Heart right ventricle (tissue), 16 donors: ENCODE measurements at regions not wholly inside any gene's neighbourhood (a gene's known extent, or its start where the extent isn't known, plus 50 kb on each side); places are given as distances from the start of the nearest gene placed in this dataset.

Source experiments
- ATAC-seq, 8 donors: fragments of 200-7000 bp; cut with Tn5 transposase; one replicate each; pipeline ENCODE4 v1.9.1; 2020; ENCODE audit warnings: mild to moderate bottlenecking in 8 of 8, moderate library complexity in 8 of 8, moderate number of reproducible peaks in 1 of 8
- DNase-seq, 2 donors: peaks; one replicate each; pipeline ENCODE4 v3.0.0-alpha.2; 2020
- H3K27ac ChIP-seq, 10 donors: fragments of 200-600 bp; sonication (generic) in 2 of 10; one replicate each; pipeline versions ENCODE4 v1.5.0 to v1.8.0; 2020 to 2022; ENCODE audit warnings: mild to moderate bottlenecking in 3 of 10
- H3K27me3 ChIP-seq, 7 donors: fragments of 200-600 bp; one replicate each; pipeline ENCODE4 v1.8.0; 2021 to 2022; ENCODE audit warnings: mild to moderate bottlenecking in 2 of 7
- H3K36me3 ChIP-seq, 9 donors: fragments of 200-600 bp; sonication (generic) in 1 of 9; one replicate each; pipeline versions ENCODE4 v1.5.0 to v1.8.0; 2020 to 2022; ENCODE audit warnings: mild to moderate bottlenecking in 2 of 9
- H3K4me1 ChIP-seq, 9 donors: fragments of 200-600 bp; sonication (generic) in 1 of 9; one replicate each; pipeline versions ENCODE4 v1.5.0 to v1.8.0; 2020 to 2022; ENCODE audit warnings: mild to moderate bottlenecking in 4 of 9
- H3K4me3 ChIP-seq, 10 donors: fragments of 200-600 bp; sonication (generic) in 2 of 10; one replicate each; pipeline versions ENCODE4 v1.5.0 to v1.8.0; 2020 to 2022; ENCODE audit warnings: mild to moderate bottlenecking in 7 of 10, moderate library complexity in 2 of 10
- H3K9me3 ChIP-seq, 11 donors: fragments of 200-600 bp in 10 of 11; sonication (generic) in 2 of 11; one replicate each; pipeline versions ENCODE4 v1.5.0 to v1.8.0; 2013 to 2022; ENCODE audit warnings: mild to moderate bottlenecking in 2 of 11, control low read depth in 1 of 11, moderate library complexity in 1 of 11
- WGBS, 2 donors: extraction: QIAGEN DNeasy Blood & Tissue Kit; methylation state at CpG; one replicate each; pipeline ENCODE4 v1.1.7; 2013; ENCODE audit warnings: inconsistent platforms in 1 of 2; 5-methylcytosine and 5-hydroxymethylcytosine counted together
- intact Hi-C, 10 donors: fragments of 100-400 bp; cut with DNase I; formaldehyde crosslinking; loops; one replicate each; pipeline versions ENCODE4 v1.11.1 to v1.14.2; 2022
- TF ChIP-seq, protein P1 (sequence below), 9 donors: fragments of 200-600 bp; sonication (generic) in 2 of 9; IDR thresholded peaks; one replicate each; pipeline versions ENCODE4 v1.5.0 to v1.8.0; 2021 to 2022; ENCODE audit warnings: antibody characterized with exemption in 9 of 9, mild to moderate bottlenecking in 5 of 9, moderate library complexity in 1 of 9
- donor health status: Arrhythmogenic right ventricular cardiomyopathy.
- donor health status: ischemic (EF 13 %, LVEDD 7.1; RV severe dilation, severe dysfunction).
- donor health status: healthy with polysubstance abuse.
- donor health status: DM: no; HTN: yes; CAD: no.
- donor health status: DM: no; HTN: no; CAD: no.
- donor health status: ischemic (EF 25% LVEDD 6.9; RV normal size, moderate dysfunction).
- donor health status: ischemic (EF 25% LVEDD 5.7; RV mildly dilated, moderate dysfunction).
- donor health status: healthy.
- donor health status: DM: yes; HTN: yes; CAD: no.
- donor health status: Ischemic cardiomyopathy.
- donor health status: ischemic (EF 35%, LVEDD 5.7; RV mildly dilated, moderate dysfunction).
- donor health status: nonischemic (EF 11% LVEDD 7.7; RV severe dilation, severe dysfunction).
- donor health status: DM: yes; HTN: yes; CAD: no.
- donor health status: PGD.
- donor health status: ischemic (EF 29% LVEDD 5.4; RV normal size, mild dysfunction).
- donor health status: nonischemic (EF 23%, LVEDD 6.1; RV moderate dilation, normal function).

DNA sequence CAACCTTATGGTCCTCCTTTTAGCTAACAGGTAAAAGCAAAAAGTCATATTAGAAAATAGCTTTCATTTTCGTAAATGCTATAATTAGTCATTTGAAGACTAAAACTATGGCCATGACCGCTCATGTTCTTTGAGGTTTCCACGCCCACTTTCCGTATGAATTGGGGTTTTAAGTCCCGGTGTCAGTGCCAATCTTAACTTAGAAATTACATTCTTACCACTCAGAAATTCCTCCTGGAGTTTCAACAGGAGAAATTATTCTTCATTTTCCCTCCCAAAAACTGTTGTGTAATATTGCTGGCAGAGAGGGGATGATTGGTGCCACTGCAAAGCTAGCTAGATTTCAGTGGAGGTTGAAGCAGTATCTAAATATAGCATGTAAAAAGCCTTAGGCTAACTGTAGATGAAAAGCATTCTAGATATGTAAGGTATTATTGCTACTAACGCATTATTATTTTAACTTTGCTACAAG, 71.0 kb upstream of the MDFIC2 start:
- DNase-seq (no peak), ATAC-seq (no peak)
- H3K27ac ChIP-seq: no peak overlapping the region
- intact Hi-C loops: no loop called here
- no peak overlapping the region for H3K4me3 ChIP-seq
- peaks cover 0 to 5% (median 0%) of the 10 kb centered on the region in 11 donors for H3K9me3 ChIP-seq
- no peaks in the 10 kb centered on the region for H3K36me3 ChIP-seq
- TF ChIP-seq, protein P1, sequence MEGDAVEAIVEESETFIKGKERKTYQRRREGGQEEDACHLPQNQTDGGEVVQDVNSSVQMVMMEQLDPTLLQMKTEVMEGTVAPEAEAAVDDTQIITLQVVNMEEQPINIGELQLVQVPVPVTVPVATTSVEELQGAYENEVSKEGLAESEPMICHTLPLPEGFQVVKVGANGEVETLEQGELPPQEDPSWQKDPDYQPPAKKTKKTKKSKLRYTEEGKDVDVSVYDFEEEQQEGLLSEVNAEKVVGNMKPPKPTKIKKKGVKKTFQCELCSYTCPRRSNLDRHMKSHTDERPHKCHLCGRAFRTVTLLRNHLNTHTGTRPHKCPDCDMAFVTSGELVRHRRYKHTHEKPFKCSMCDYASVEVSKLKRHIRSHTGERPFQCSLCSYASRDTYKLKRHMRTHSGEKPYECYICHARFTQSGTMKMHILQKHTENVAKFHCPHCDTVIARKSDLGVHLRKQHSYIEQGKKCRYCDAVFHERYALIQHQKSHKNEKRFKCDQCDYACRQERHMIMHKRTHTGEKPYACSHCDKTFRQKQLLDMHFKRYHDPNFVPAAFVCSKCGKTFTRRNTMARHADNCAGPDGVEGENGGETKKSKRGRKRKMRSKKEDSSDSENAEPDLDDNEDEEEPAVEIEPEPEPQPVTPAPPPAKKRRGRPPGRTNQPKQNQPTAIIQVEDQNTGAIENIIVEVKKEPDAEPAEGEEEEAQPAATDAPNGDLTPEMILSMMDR (IDR thresholded peaks at IDR 0.05): no peak
- no peaks in the 10 kb centered on the region for H3K4me1 ChIP-seq
- 83% methylated on average over 6 of the region's 6 CpGs for WGBS, 2 donors
- H3K27me3 ChIP-seq: no peaks in the 10 kb centered on the region

DNA sequence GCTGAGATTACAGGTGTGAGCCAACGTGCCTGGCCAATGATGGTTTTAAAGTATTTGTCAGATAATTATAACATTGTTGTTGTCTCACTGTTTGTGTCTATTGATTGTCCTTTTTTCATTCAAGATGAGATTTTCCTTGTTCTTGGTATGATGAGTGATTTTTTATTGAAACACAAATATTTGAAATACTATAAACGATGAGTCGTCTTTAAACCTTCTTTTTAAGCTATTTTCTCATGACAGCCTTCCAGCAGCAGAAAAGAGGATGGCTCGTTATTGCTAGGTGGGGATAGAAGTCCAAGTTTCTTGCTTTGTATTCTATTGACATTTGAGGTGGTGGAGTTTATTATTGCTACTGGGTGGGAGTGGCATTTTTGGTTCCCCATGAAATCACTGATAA, 61.7 kb upstream of the MDFIC2 start:
- TF ChIP-seq, protein P1 (IDR thresholded peaks at IDR 0.05): no peak
- intact Hi-C loops: no loop called here
- 79 to 83% methylated on average over 4 of the region's 4 CpGs for WGBS, 2 donors
- no peak for DNase-seq
- Histone ChIP-seq H3K4me1 (no peaks in the 10 kb centered on the region), H3K9me3 (peaks cover 0 to 19% (median 4%) of the 10 kb centered on the region in 11 donors), H3K4me3 (no peak overlapping the region), H3K27me3 (no peaks in the 10 kb centered on the region), H3K36me3 (no peaks in the 10 kb centered on the region), H3K27ac (no peak overlapping the region)
- no peak for ATAC-seq
